ENCODE measurements at regions not wholly inside any gene's neighbourhood (a gene's known extent, or its start where the extent isn't known, plus 50 kb on each side); places are given as distances from the start of the nearest gene placed in this dataset.

DNA sequence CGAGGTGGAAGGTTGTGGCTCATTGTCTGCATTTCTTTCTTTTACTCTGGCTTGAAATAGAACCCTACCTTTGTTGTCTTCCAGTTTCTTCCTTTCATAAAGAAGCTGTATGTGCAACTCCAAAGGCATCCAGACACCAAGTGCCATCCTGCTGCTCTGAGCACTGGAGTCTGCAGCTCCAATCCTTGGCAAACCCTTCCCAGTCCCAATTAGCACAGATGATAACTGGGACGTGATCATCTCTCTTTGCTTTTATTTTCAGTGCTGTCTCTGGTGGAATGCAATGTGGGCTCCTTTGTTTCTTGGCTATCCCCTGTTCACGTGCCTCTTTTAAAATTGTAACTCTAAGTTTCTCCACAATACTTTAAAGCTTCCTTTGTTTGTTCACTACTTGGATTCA lies 140.9 kb downstream of the AQP9 start:
- Histone ChIP-seq H3K4me1 (0 out of 3 replicates have a peak, but pooled peaks cover 5% of the 10 kb centered on the region), H3K9me3 (no peaks in the 10 kb centered on the region), H3K4me2 (no peak overlapping the region), H3K4me3 (no peak overlapping the region), H3K27ac (no peak overlapping the region)
- 39% methylated on average over 3 of the region's 3 CpGs for WGBS (ENCODE audit: missing lambda C conversion rate)
- ATAC-seq (no peak), DNase-seq (ENCODE audit: low read depth in 1 of 2, low spot score in 1 of 2) (no peak), FAIRE-seq (no peak)
- TF ChIP-seq SMC3 (IDR thresholded peaks at IDR 0.05) (no peak), MAZ (IDR thresholded peaks at IDR 0.05; ENCODE audit: borderline replicate concordance, low read depth, low read length) (no peak), RAD21 (conservative IDR thresholded peaks at IDR 0.05 in 1 of 2, IDR thresholded peaks at IDR 0.05 in 1 of 2) (no peak), FOXS1 (CRISPR knock-in tag; IDR thresholded peaks at IDR 0.05) (no peak), ESRRA (IDR thresholded peaks at IDR 0.05; ENCODE audit: borderline replicate concordance, low read length) (no peak), JUN (IDR thresholded peaks at IDR 0.05) (no peak), CEBPB (IDR thresholded peaks at IDR 0.05) (no peak), GATA3 (IDR thresholded peaks at IDR 0.05; ENCODE audit: borderline replicate concordance) (no peak)
- TF ChIP-seq, protein P1, sequence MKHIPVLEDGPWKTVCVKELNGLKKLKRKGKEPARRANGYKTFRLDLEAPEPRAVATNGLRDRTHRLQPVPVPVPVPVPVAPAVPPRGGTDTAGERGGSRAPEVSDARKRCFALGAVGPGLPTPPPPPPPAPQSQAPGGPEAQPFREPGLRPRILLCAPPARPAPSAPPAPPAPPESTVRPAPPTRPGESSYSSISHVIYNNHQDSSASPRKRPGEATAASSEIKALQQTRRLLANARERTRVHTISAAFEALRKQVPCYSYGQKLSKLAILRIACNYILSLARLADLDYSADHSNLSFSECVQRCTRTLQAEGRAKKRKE (CRISPR knock-in tag; IDR thresholded peaks at IDR 0.05; ENCODE audit: low read depth), result no peak
- TF ChIP-seq, protein P2, sequence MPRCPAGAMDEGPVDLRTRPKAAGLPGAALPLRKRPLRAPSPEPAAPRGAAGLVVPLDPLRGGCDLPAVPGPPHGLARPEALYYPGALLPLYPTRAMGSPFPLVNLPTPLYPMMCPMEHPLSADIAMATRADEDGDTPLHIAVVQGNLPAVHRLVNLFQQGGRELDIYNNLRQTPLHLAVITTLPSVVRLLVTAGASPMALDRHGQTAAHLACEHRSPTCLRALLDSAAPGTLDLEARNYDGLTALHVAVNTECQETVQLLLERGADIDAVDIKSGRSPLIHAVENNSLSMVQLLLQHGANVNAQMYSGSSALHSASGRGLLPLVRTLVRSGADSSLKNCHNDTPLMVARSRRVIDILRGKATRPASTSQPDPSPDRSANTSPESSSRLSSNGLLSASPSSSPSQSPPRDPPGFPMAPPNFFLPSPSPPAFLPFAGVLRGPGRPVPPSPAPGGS (IDR thresholded peaks at IDR 0.05), result no peak
- ChIA-PET CTCF (interaction anchor here (0.7 to 1.0 kb wide), 5 partner anchors 9 to 588 kb away, joined by 3 to 4 read pairs (median 3); no protein-coding TSS in a partner anchor), POLR2A (interaction anchor here (0.6 to 1.2 kb wide), 2 partner anchors 492 to 585 kb away, joined by 4 to 6 read pairs; partner anchors contain the start of gene MINDY2)

DNA sequence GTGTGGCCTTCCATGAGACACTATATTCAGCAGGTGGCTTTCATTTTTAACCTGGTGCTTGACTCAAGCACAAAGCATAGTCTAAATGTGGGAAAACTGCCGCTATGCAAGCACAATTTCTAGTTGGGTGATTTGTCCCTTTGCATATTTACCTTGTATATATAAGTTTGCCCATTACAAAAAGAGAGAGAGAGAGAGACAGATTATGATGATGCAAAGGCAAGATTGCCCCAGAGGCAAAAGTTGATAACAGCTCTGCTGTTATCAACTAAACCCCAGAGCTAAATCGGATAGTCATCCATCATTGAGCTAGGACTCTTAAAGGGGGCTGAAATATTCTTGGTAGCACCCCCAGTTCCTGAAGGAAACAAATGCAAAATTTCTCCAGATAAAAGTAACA lies 141.5 kb downstream of the AQP9 start:
- no peak for ATAC-seq
- H3K4me1 ChIP-seq, result 0 out of 3 replicates have a peak, but pooled peaks cover 5% of the 10 kb centered on the region

More for the DNA sequence above, 141.5 kb downstream of the AQP9 start:
- no peak for FAIRE-seq
- H3K4me3 ChIP-seq, result no peak overlapping the region
- H3K9me3 ChIP-seq, result no peaks in the 10 kb centered on the region
- ChIA-PET POLR2A (interaction anchor here (0.6 to 1.2 kb wide), 2 partner anchors 491 to 584 kb away, joined by 4 to 6 read pairs; partner anchors contain the start of gene MINDY2), CTCF (interaction anchor here (0.9 to 1.0 kb wide), 3 partner anchors 9 to 587 kb away, joined by 3 to 4 read pairs (median 3); no protein-coding TSS in a partner anchor)
- DNase-seq (ENCODE audit: low read depth in 1 of 2, low spot score in 1 of 2), result no peak
- WGBS (ENCODE audit: missing lambda C conversion rate), result 78% methylated on average over 2 of the region's 2 CpGs
- no peak overlapping the region for H3K27ac ChIP-seq
- H3K4me2 ChIP-seq, result no peak overlapping the region
- TF ChIP-seq ZNF302 (CRISPR knock-in tag; IDR thresholded peaks at IDR 0.05), result no peak
- no peak for TF ChIP-seq RAD21 (conservative IDR thresholded peaks at IDR 0.05 in 1 of 2, IDR thresholded peaks at IDR 0.05 in 1 of 2)
- TF ChIP-seq BHLHE40 (IDR thresholded peaks at IDR 0.05; ENCODE audit: low read depth, low read length), result no peak
- no peak for TF ChIP-seq SMC3 (IDR thresholded peaks at IDR 0.05)
- no peak for TF ChIP-seq EP300 (IDR thresholded peaks at IDR 0.05)
- no peak for TF ChIP-seq CBX8 (IDR thresholded peaks at IDR 0.05)
- no peak for TF ChIP-seq KDM1A (IDR thresholded peaks at IDR 0.05; ENCODE audit: low read depth)
- TF ChIP-seq, protein P3, sequence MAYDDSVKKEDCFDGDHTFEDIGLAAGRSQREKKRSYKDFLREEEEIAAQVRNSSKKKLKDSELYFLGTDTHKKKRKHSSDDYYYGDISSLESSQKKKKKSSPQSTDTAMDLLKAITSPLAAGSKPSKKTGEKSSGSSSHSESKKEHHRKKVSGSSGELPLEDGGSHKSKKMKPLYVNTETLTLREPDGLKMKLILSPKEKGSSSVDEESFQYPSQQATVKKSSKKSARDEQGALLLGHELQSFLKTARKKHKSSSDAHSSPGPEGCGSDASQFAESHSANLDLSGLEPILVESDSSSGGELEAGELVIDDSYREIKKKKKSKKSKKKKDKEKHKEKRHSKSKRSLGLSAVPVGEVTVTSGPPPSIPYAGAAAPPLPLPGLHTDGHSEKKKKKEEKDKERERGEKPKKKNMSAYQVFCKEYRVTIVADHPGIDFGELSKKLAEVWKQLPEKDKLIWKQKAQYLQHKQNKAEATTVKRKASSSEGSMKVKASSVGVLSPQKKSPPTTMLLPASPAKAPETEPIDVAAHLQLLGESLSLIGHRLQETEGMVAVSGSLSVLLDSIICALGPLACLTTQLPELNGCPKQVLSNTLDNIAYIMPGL (CRISPR knock-in tag; IDR thresholded peaks at IDR 0.05; ENCODE audit: borderline replicate concordance), result no peak
- TF ChIP-seq, protein P4, sequence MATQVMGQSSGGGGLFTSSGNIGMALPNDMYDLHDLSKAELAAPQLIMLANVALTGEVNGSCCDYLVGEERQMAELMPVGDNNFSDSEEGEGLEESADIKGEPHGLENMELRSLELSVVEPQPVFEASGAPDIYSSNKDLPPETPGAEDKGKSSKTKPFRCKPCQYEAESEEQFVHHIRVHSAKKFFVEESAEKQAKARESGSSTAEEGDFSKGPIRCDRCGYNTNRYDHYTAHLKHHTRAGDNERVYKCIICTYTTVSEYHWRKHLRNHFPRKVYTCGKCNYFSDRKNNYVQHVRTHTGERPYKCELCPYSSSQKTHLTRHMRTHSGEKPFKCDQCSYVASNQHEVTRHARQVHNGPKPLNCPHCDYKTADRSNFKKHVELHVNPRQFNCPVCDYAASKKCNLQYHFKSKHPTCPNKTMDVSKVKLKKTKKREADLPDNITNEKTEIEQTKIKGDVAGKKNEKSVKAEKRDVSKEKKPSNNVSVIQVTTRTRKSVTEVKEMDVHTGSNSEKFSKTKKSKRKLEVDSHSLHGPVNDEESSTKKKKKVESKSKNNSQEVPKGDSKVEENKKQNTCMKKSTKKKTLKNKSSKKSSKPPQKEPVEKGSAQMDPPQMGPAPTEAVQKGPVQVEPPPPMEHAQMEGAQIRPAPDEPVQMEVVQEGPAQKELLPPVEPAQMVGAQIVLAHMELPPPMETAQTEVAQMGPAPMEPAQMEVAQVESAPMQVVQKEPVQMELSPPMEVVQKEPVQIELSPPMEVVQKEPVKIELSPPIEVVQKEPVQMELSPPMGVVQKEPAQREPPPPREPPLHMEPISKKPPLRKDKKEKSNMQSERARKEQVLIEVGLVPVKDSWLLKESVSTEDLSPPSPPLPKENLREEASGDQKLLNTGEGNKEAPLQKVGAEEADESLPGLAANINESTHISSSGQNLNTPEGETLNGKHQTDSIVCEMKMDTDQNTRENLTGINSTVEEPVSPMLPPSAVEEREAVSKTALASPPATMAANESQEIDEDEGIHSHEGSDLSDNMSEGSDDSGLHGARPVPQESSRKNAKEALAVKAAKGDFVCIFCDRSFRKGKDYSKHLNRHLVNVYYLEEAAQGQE (IDR thresholded peaks at IDR 0.05), result no peak
- no peak for TF ChIP-seq MAFK (IDR thresholded peaks at IDR 0.05; ENCODE audit: partially characterized antibody)
- no peak for TF ChIP-seq MYC (IDR thresholded peaks at IDR 0.05; ENCODE audit: borderline replicate concordance, low read length)
- no peak for TF ChIP-seq ZC3H11A (IDR thresholded peaks at IDR 0.05)
- no peak for TF ChIP-seq RCOR1 (IDR thresholded peaks at IDR 0.05; ENCODE audit: low read depth, low read length)
- TF ChIP-seq FOXS1 (CRISPR knock-in tag; IDR thresholded peaks at IDR 0.05), result no peak
- TF ChIP-seq GATA3 (IDR thresholded peaks at IDR 0.05; ENCODE audit: borderline replicate concordance), result no peak
- no peak for TF ChIP-seq ZFP36 (IDR thresholded peaks at IDR 0.05; ENCODE audit: borderline replicate concordance, partially characterized antibody)
